Body of pancreas (tissue), 4 donors: ENCODE measurements at regions not wholly inside any gene's neighbourhood (a gene's known extent, or its start where the extent isn't known, plus 50 kb on each side); places are given as distances from the start of the nearest gene placed in this dataset.

Experiments
- ATAC-seq: fragments of 150-250 bp; one replicate; pipeline ENCODE4 v1.9.1; 2016
- DNase-seq, 4 donors: peaks; one replicate each; pipeline ENCODE4 v3.0.0-alpha.2; 2019
- H3K27ac ChIP-seq, 4 donors: fragments of 200-600 bp; sonication (generic); 1 replicate in 3 of 4; 2 replicates in 1 of 4; pipeline versions ENCODE4 v1.5.1 to v1.6.1; 2016 to 2019; ENCODE audit warnings: mild to moderate bottlenecking in 1 of 4, mixed read lengths in 1 of 4, moderate library complexity in 1 of 4
- H3K27me3 ChIP-seq, 2 donors: fragments of 200-600 bp; sonication (generic); one replicate each; pipeline ENCODE4 v1.6.0; 2016; ENCODE audit warnings: mild to moderate bottlenecking in 1 of 2
- H3K36me3 ChIP-seq, 2 donors: fragments of 200-600 bp; sonication (generic); replicated peaks in 1 of 2; 2 replicates each; pipeline ENCODE4 v1.5.1; 2016; ENCODE audit warnings: low read depth in 2 of 2; ENCODE audit not compliant: insufficient read depth in 1 of 2
- H3K4me1 ChIP-seq: fragments of 200-600 bp; sonication (generic); one replicate; pipeline ENCODE4 v1.6.0; 2016
- H3K4me3 ChIP-seq, 2 donors: fragments of 200-600 bp; sonication (generic); 1 replicate in 1 of 2; 2 replicates in 1 of 2; pipeline ENCODE4 v1.5.1; 2016 to 2019
- H3K9me3 ChIP-seq, 3 donors: fragments of 200-600 bp; sonication (generic); 1 replicate in 2 of 3; 2 replicates in 1 of 3; pipeline ENCODE4 v1.5.1; 2016
- POLR2A ChIP-seq, 3 donors: fragments of 450-650 bp; IDR thresholded peaks; one replicate each; pipeline ENCODE4 v1.6.1; 2016; ENCODE audit warnings: antibody characterized with exemption in 3 of 3, mild to moderate bottlenecking in 2 of 3
- WGBS, 2 donors: methylation state at CpG; one replicate each; pipeline ENCODE4 v1.1.5; 2017; 5-methylcytosine and 5-hydroxymethylcytosine counted together
- intact Hi-C: fragments of 100-400 bp; cut with DNase I; formaldehyde crosslinking; loops from one replicate; pipeline ENCODE4 v1.15.1; 2023
- TF ChIP-seq, protein P1 (sequence below), 7 experiments: fragments of 450-650 bp in 4 of 7; fragments of 200-600 bp in 3 of 7; sonication (generic) in 3 of 7; IDR thresholded peaks; one replicate each; pipeline ENCODE4 v1.5.1; 2016 to 2019; ENCODE audit warnings: antibody characterized with exemption in 7 of 7

DNA sequence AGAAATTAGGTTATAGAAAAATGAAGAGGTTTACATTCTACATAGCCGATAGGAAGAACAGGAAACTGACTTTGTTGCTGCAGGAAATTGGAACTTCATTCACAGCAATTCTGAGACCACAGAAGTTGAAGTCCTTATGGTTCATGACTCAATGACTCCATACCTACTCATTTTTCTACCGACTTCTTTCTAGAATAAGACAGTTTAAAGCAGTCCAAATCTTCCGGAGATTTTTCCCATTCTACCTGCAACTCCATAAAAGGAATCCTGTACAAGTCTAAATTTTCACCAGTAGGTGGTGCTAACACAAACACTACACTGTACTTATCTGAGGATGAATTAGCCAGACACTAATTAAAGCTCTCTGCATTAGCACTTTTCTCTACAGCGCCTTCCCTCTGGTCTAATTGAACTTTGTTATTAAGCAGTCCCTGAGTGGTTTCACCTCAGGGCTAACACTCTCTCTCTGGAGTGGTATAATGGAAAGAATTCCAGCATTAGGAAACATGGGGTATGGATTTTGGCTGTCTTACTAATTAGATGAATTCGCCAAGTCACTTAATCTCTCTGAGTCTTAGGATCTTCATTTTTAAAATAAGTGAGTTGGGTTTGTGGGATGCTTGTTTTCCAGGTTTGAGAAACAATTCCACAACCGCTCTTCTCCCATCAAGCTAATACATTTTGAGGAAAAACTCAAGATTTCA lies 167.9 kb downstream of the SMIM20 start:
- 38 to 39% methylated on average over 6 of the region's 6 CpGs for WGBS, 2 donors
- intact Hi-C loops, result no loop called here
- peak in 1 of 4 donors; percentile 23 for DNase-seq
- peak; percentile 62 for ATAC-seq
- no peaks in the 10 kb centered on the region for H3K27me3 ChIP-seq
- peaks cover 13% of the 10 kb centered on the region for H3K4me1 ChIP-seq
- TF ChIP-seq POLR2A (IDR thresholded peaks at IDR 0.05), result no peak
- TF ChIP-seq, protein P1, sequence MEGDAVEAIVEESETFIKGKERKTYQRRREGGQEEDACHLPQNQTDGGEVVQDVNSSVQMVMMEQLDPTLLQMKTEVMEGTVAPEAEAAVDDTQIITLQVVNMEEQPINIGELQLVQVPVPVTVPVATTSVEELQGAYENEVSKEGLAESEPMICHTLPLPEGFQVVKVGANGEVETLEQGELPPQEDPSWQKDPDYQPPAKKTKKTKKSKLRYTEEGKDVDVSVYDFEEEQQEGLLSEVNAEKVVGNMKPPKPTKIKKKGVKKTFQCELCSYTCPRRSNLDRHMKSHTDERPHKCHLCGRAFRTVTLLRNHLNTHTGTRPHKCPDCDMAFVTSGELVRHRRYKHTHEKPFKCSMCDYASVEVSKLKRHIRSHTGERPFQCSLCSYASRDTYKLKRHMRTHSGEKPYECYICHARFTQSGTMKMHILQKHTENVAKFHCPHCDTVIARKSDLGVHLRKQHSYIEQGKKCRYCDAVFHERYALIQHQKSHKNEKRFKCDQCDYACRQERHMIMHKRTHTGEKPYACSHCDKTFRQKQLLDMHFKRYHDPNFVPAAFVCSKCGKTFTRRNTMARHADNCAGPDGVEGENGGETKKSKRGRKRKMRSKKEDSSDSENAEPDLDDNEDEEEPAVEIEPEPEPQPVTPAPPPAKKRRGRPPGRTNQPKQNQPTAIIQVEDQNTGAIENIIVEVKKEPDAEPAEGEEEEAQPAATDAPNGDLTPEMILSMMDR (IDR thresholded peaks at IDR 0.05), result peak; percentile 46 to 78 (median 73)
- no peak overlapping the region for H3K4me3 ChIP-seq
- H3K9me3 ChIP-seq, result no peaks in the 10 kb centered on the region
- H3K27ac ChIP-seq, result no peak overlapping the region
- no peaks in the 10 kb centered on the region for H3K36me3 ChIP-seq

DNA sequence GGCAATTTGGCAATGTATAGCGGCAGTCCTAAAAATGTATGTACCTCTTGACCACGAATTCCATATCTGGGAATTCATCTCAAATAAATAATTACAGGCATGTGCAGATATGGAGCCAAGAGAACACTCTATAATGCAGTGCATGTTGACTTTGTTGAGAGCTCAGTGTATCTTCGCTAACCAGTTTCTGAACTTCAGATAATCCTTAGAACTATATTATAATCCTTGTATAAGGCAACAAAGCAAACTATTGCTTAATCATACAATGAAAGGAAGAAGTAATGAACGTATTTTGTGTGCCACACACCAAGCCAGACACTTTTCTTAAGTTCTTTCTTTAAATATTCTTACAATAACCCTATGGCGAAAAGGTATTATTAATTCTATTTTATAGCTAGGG lies 168.5 kb downstream of the SMIM20 start:
- no peak for ATAC-seq
- peaks cover 10% of the 10 kb centered on the region for H3K4me1 ChIP-seq
- H3K27me3 ChIP-seq, result no peaks in the 10 kb centered on the region
- no peaks in the 10 kb centered on the region for H3K9me3 ChIP-seq
- 51 to 62% methylated on average over 5 of the region's 5 CpGs for WGBS, 2 donors
- no peak overlapping the region for H3K27ac ChIP-seq
- no peaks in the 10 kb centered on the region for H3K36me3 ChIP-seq
- intact Hi-C loops, result no loop called here
- TF ChIP-seq, protein P1 (IDR thresholded peaks at IDR 0.05), result no peak
- TF ChIP-seq POLR2A (IDR thresholded peaks at IDR 0.05), result no peak
- H3K4me3 ChIP-seq, result no peak overlapping the region
- no peak for DNase-seq

DNA sequence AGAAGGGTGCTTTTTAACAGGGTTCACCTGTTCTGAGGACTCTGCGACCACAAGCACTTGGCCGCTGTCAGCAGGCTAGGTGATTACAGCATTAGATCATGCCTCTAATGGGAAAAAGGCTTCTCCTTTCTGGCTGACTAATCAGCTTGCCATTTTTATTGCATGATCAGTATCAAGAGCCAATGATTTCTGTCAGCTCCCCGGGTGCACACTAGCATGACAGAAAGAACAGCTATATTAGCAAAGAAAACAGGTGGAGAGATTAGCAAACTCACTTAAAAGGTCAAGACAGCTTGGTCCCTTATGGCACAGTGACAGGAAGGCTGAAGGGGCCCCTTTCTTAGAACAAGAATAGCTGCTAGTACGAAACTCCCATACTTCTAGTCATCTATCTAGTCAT lies 170.0 kb downstream of the SMIM20 start:
- Histone ChIP-seq H3K4me3 (no peak overlapping the region), H3K4me1 (no peaks in the 10 kb centered on the region), H3K36me3 (no peaks in the 10 kb centered on the region), H3K27ac (no peak overlapping the region), H3K9me3 (no peaks in the 10 kb centered on the region), H3K27me3 (no peaks in the 10 kb centered on the region)
- 55 to 66% methylated on average over 4 of the region's 4 CpGs for WGBS, 2 donors
- intact Hi-C loops, result no loop called here
- TF ChIP-seq, protein P1 (IDR thresholded peaks at IDR 0.05), result no peak
- no peak for TF ChIP-seq POLR2A (IDR thresholded peaks at IDR 0.05)
- DNase-seq, result peak in 1 of 4 donors; percentile 11
- peak; percentile 43 for ATAC-seq

DNA sequence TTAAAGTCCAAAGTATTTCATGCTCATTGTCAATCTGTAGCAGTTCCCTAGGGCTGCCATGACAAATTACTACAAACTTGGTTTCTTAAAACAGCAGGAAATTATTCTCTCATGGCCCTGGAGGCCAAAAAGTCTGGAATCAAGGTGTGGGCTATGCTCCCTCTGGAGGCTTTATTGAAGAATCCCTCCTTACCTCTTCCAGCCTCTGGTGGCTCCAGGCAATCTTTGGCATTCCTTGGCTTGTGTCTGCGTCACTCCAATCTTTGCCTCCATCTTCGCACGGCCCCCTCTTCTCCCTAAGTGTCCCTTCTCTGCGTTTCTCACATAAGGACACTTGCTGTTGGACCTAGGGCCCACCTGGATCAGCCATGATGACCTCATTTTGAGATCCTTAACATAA lies 170.4 kb downstream of the SMIM20 start:
- H3K27ac ChIP-seq, result no peak overlapping the region
- no peak overlapping the region for H3K4me3 ChIP-seq
- DNase-seq (no peak), ATAC-seq (no peak)
- no peaks in the 10 kb centered on the region for H3K4me1 ChIP-seq
- H3K27me3 ChIP-seq, result no peaks in the 10 kb centered on the region
- no peak for TF ChIP-seq POLR2A (IDR thresholded peaks at IDR 0.05)
- TF ChIP-seq, protein P1 (IDR thresholded peaks at IDR 0.05), result no peak
- intact Hi-C loops, result no loop called here
- WGBS, 2 donors, result 93 to 99% methylated on average over 4 of the region's 4 CpGs
- no peaks in the 10 kb centered on the region for H3K36me3 ChIP-seq
- no peaks in the 10 kb centered on the region for H3K9me3 ChIP-seq

DNA sequence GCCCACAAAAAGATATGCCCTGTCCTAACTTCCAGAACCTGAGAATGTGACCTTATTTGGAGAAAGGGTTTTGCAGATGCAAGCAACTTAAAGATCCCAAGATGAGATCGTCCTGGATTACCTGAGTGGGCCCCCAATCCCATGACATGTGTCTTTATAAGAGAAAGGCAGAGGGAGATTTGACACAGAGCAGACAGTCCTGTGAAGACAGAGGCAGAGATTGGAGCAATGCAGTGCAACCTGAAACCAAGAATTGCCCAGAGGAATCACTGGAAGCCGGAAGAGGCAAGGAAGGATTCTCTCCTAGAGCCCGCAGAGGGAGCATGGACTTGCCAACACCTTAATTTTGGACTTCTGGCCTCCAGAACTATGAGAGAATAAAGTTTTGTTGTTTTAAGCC lies 171.5 kb downstream of the SMIM20 start:
- TF ChIP-seq POLR2A (IDR thresholded peaks at IDR 0.05), result no peak
- TF ChIP-seq, protein P1 (IDR thresholded peaks at IDR 0.05), result no peak
- ATAC-seq, result no peak
- H3K27me3 ChIP-seq, result no peaks in the 10 kb centered on the region
- H3K36me3 ChIP-seq, result no peaks in the 10 kb centered on the region
- H3K4me1 ChIP-seq, result no peaks in the 10 kb centered on the region
- intact Hi-C loops, result no loop called here
- no peaks in the 10 kb centered on the region for H3K9me3 ChIP-seq
- 79 to 90% methylated on average over 3 of the region's 3 CpGs for WGBS, 2 donors
- H3K27ac ChIP-seq, result no peak overlapping the region
- DNase-seq, result no peak
- H3K4me3 ChIP-seq, result no peak overlapping the region
